HepG2 (cell line): ENCODE measurements at regions not wholly inside any gene's neighbourhood (a gene's known extent, or its start where the extent isn't known, plus 50 kb on each side); places are given as distances from the start of the nearest gene placed in this dataset.

Source experiments
- ATAC-seq: fragments of 200-7000 bp; cut with Tn5 transposase; 3 replicates; pipeline ENCODE4 v1.9.1; 2020; ENCODE audit warnings: mild to moderate bottlenecking, moderate library complexity
- BruUV-seq: library from RNA; stranded (reverse); fragments of 400-500 nt; replicated peaks from 2 replicates; lab custom pipeline; 2021; lab: Mats Ljungman, UMichigan
- CTCF ChIA-PET: fragments of 300-600 bp; formaldehyde crosslinking; extraction: SDS; loops from one replicate; lab custom pipeline; 2021; ENCODE audit warnings: low total read pairs, inconsistent platforms, low intra/inter-chr PET ratio; lab: Yijun Ruan, JAX
- POLR2A ChIA-PET: fragments of 350-600 bp; sonication (Branson Sonifier 250); formaldehyde crosslinking; loops from one replicate; lab custom pipeline; 2020; ENCODE audit warnings: antibody characterized with exemption, inconsistent platforms; lab: Yijun Ruan, JAX
- DNase-seq: peaks from one replicate; pipeline ENCODE4 v3.0.0-alpha.2; 2015; ENCODE audit warnings: low spot score
- FAIRE-seq: peaks from 3 replicates; lab custom pipeline; 2011; peaks lifted over from hg19 to GRCh38; lab: Jason Lieb, UNC
- H2AFZ ChIP-seq: one replicate; pipeline ENCODE4 v1.6.1; 2011; ENCODE audit warnings: low read length, inconsistent platforms
- H3K27ac ChIP-seq: fragments of 300-600 bp; 3 replicates; pipeline ENCODE4 v1.8.0; 2011; ENCODE audit warnings: mixed run types, mild to moderate bottlenecking, mixed read lengths, low read length, inconsistent platforms; ENCODE audit not compliant: insufficient read depth; ENCODE audit errors: extremely low read length
- H3K27me3 ChIP-seq, 2 experiments: fragments of 200-600 bp in 1 of 2; 2 replicates in 1 of 2; 3 replicates in 1 of 2; pipeline versions ENCODE4 v1.6.0 to v1.8.0; 2011; ENCODE audit warnings: low read length in 2 of 2, mild to moderate bottlenecking in 2 of 2, moderate library complexity in 2 of 2, inconsistent platforms in 1 of 2; ENCODE audit not compliant: insufficient read depth in 2 of 2, control insufficient read depth in 1 of 2
- H3K36me3 ChIP-seq, 2 experiments: fragments of 200-600 bp in 1 of 2; replicated peaks in 1 of 2; 2 replicates in 1 of 2; 3 replicates in 1 of 2; pipeline versions ENCODE4 v1.5.1 to v1.8.0; 2011; ENCODE audit warnings: low read length in 2 of 2, inconsistent platforms in 1 of 2; ENCODE audit not compliant: insufficient read depth in 2 of 2, control insufficient read depth in 1 of 2
- H3K4me1 ChIP-seq: 2 replicates; pipeline ENCODE4 v1.5.1; 2012; ENCODE audit warnings: low read length, inconsistent platforms; ENCODE audit not compliant: insufficient read depth
- H3K4me2 ChIP-seq: 2 replicates; pipeline ENCODE4 v1.6.0; 2011; ENCODE audit warnings: low read depth, low read length, inconsistent platforms
- H3K4me3 ChIP-seq, 3 experiments: fragments of 200-600 bp in 1 of 3; sonication (generic), shearing (Covaris generic) in 1 of 3; replicated peaks in 1 of 3; 2 replicates each; pipeline ENCODE4 v1.5.1; 2011 to 2016; ENCODE audit warnings: low read length in 3 of 3, inconsistent platforms in 2 of 3, low read depth in 2 of 3, mild to moderate bottlenecking in 2 of 3, control low read depth in 1 of 3, mixed read lengths in 1 of 3; ENCODE audit not compliant: insufficient read depth in 1 of 3
- H3K79me2 ChIP-seq: one replicate; pipeline ENCODE4 v1.6.1; 2011; ENCODE audit warnings: low read length, inconsistent platforms; ENCODE audit not compliant: insufficient read depth
- H3K9ac ChIP-seq: 2 replicates; pipeline ENCODE4 v1.6.0; 2011; ENCODE audit warnings: mild to moderate bottlenecking, low read depth, low read length, inconsistent platforms; ENCODE audit not compliant: insufficient read depth
- H3K9me3 ChIP-seq: 2 replicates; pipeline ENCODE4 v1.5.1; 2012; ENCODE audit warnings: mild to moderate bottlenecking, low read length
- H4K20me1 ChIP-seq: 2 replicates; pipeline ENCODE4 v1.6.0; 2011; ENCODE audit warnings: inconsistent platforms, mild to moderate bottlenecking, low read length, moderate library complexity; ENCODE audit not compliant: insufficient read depth
- GATA4 ChIP-seq: sonication (generic); IDR thresholded peaks from 2 replicates; pipeline ENCODE4 v1.6.1; 2016; ENCODE audit warnings: antibody characterized with exemption, low read depth, borderline replicate concordance
- POLR2AphosphoS5 ChIP-seq: IDR thresholded peaks from 2 replicates; pipeline ENCODE4 v1.6.1; 2012; ENCODE audit warnings: low read depth, low read length
- REL ChIP-seq: sonication (generic); formaldehyde crosslinking; conservative IDR thresholded peaks from 2 replicates; pipeline ENCODE4 v1.8.0; 2022; ENCODE audit warnings: mild to moderate bottlenecking, missing genetic modification reagents, moderate library complexity
- TERF1 ChIP-seq: sonication (generic); formaldehyde crosslinking; IDR thresholded peaks from 2 replicates; pipeline ENCODE4 v1.8.0; 2022; ENCODE audit warnings: mild to moderate bottlenecking, missing genetic modification reagents, moderate library complexity
- ZBTB3 ChIP-seq: sonication (generic); formaldehyde crosslinking; IDR thresholded peaks from 2 replicates; pipeline ENCODE4 v1.4.0; 2020; ENCODE audit warnings: low read depth, mild to moderate bottlenecking, moderate library complexity, missing genetic modification reagents, borderline replicate concordance
- ZNF407 ChIP-seq: sonication (generic); formaldehyde crosslinking; IDR thresholded peaks from one replicate; pipeline ENCODE4 v1.5.1; 2020; ENCODE audit warnings: mild to moderate bottlenecking, missing genetic modification reagents; ENCODE audit errors: not compliant biosample characterization
- WGBS: methylation state at CpG from one replicate; pipeline ENCODE4 v1.1.6; 2017; ENCODE audit warnings: low lambda C conversion rate; 5-methylcytosine and 5-hydroxymethylcytosine counted together
- in situ Hi-C: cut with HindIII; loops from 2 replicates; pipeline ENCODE4 v1.10.0; 2017; ENCODE audit warnings: low pct_unique_long_range_greater_than_20kb; ENCODE audit not compliant: extremely low pct_ligation_motif_present
- intact Hi-C: fragments of 100-400 bp; cut with micrococcal nuclease; formaldehyde crosslinking; loops from one replicate; pipeline ENCODE4 v1.10.0; 2022; ENCODE audit not compliant: unreplicated experiment
- TF ChIP-seq, protein P1 (sequence below): sonication (generic); formaldehyde crosslinking; IDR thresholded peaks from 2 replicates; pipeline ENCODE4 v1.5.0; 2020; ENCODE audit warnings: missing genetic modification reagents

GRCh38 chr3:144683065-144683464, 711.4 kb downstream of the DIPK2A start:
- Histone ChIP-seq H3K9me3 (no peaks in the 10 kb centered on the region), H3K27me3 (no peaks in the 10 kb centered on the region), H3K79me2 (no peaks in the 10 kb centered on the region), H3K9ac (no peak overlapping the region), H3K27ac (no peak overlapping the region), H4K20me1 (no peaks in the 10 kb centered on the region), H3K36me3 (no peaks in the 10 kb centered on the region), H3K4me2 (no peak overlapping the region), H3K4me3 (no peak overlapping the region), H3K4me1 (no peaks in the 10 kb centered on the region), H2AFZ (no peak overlapping the region)
- TF ChIP-seq, protein P1, sequence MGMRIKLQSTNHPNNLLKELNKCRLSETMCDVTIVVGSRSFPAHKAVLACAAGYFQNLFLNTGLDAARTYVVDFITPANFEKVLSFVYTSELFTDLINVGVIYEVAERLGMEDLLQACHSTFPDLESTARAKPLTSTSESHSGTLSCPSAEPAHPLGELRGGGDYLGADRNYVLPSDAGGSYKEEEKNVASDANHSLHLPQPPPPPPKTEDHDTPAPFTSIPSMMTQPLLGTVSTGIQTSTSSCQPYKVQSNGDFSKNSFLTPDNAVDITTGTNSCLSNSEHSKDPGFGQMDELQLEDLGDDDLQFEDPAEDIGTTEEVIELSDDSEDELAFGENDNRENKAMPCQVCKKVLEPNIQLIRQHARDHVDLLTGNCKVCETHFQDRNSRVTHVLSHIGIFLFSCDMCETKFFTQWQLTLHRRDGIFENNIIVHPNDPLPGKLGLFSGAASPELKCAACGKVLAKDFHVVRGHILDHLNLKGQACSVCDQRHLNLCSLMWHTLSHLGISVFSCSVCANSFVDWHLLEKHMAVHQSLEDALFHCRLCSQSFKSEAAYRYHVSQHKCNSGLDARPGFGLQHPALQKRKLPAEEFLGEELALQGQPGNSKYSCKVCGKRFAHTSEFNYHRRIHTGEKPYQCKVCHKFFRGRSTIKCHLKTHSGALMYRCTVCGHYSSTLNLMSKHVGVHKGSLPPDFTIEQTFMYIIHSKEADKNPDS: no peak
- TF ChIP-seq REL (CRISPR knock-in tag) (no peak), GATA4 (no peak), ZBTB3 (CRISPR knock-in tag) (no peak), POLR2AphosphoS5 (no peak), TERF1 (CRISPR knock-in tag) (no peak), ZNF407 (CRISPR knock-in tag) (no peak)
- no peak for DNase-seq
- POLR2A ChIA-PET: no interaction called here
- CTCF ChIA-PET: no interaction called here
- WGBS: 0% methylated on average over 1 of the region's 1 CpG
- in situ Hi-C loops (loop anchor here (25.0 kb wide), 1 partner anchor 1079 kb away; no protein-coding TSS in a partner anchor), intact Hi-C loops (no loop called here)
- BruUV-seq: no TSS peak
- ATAC-seq: no peak
- FAIRE-seq: no peak
